GM18505 (cell line): ENCODE measurements at regions not wholly inside any gene's neighbourhood (a gene's known extent, or its start where the extent isn't known, plus 50 kb on each side); places are given as distances from the start of the nearest gene placed in this dataset.
"Not testable (repeated sequence)": the region's sequence is repeated elsewhere in the genome, so short reads cannot be mapped to it uniquely, and the experiment has no call there.

Experiments
- ATAC-seq: cut with Tn5 transposase; IDR thresholded peaks from one replicate; pipeline ENCODE4 v1.9.1; 2021; ENCODE audit not compliant: unreplicated experiment
- POLR2A ChIP-seq: IDR thresholded peaks from 4 replicates; pipeline ENCODE4 v1.6.1; 2011; ENCODE audit warnings: borderline replicate concordance; ENCODE audit not compliant: insufficient read depth, insufficient read length; ENCODE audit errors: extremely low read depth

DNA sequence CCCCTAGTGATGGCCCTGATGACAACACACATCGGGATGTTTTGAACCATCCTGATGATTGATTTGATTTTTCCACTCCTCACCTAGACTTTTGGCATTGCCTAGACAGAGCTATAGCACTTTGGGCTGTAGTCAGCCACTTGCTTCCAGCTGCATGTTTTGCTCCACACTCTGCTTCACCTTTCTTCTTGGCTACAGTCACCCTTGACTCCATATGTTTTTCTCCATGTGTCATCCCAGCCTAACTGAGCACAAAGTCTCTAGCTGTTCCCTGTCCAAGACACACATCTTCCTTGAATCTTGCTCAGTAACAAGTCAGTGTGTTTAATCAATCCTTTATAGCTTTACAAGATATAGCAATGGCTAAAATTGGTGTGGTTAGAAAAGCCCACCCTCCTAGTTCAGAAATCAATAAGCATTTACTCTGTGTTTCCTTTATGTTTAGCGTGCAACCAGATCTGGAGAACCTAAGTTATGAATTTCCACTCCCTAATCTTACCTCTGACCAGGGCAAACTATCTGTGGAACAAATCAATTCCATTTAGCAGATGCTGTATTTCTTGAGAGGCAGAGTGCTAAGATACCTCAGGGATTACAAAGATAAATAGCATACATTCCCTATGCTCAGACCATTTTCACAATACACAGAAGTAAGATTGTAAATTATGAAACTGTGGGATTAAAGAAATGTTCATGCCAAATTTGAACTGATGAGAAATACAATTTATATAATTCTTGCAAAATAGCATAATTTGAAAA is 98.4 kb upstream of the LYPLAL1 start:
- no peak for ATAC-seq

DNA sequence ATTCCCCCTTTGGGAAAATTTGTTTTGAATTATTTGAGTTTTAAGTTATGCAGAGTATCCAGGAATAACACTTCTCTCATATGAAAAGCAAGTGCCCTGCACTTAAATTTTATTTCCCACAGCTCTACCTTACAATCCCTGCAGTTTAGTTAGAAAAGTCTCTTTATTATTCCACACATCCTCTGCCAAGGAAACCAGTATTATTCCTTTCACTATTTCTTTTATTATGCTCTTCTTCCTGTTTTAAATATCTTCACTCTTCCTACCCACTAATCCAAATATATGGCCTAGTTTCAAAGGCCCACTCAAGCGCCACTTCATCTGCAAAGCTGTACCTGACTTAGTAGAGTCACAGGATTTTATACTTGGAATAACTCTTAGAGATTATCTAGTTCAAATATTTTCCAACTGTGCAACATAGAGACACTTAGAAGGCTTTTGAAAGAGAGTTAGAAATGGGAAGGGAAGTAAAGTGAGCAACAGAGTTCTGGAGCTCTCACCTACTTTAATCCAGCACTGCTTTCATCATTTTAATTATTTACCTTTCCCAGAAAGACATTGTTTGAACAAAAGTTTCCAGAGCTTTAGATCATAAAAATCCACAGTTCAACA is 97.2 kb upstream of the LYPLAL1 start:
- no peak for ATAC-seq
- no peak for TF ChIP-seq POLR2A

More for the DNA sequence above, 98.4 kb upstream of the LYPLAL1 start:
- TF ChIP-seq POLR2A, result no peak

GRCh38 chr1:219077767-219078166 is 95.9 kb upstream of the LYPLAL1 start:
- ATAC-seq, result not testable (repeated sequence)

- no peak for TF ChIP-seq POLR2A
- ATAC-seq, result peak; percentile 63
Measured at GRCh38 chr1:219081943-219082925, 91.4 kb upstream of the LYPLAL1 start.

DNA sequence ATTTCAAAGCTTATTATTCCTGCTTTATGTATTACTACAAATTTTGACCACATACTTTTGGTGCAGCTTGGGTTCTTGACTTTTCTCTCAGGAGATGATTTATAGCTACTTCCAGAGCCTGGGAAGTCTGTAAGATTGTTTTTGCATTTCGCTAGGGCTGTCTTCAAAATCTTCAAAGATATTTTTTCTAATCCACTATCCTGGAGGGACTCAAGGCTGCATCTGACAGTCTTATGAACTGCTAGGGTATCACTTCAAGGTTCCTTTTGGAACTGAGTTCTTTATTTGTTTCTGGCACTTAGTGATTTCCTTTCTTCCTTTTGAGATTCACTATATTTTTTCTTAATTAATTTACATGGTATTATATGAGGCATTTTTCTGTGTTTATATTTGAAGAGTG is 90.0 kb upstream of the LYPLAL1 start:
- no peak for TF ChIP-seq POLR2A
- no peak for ATAC-seq

- no peak for ATAC-seq
- no peak for TF ChIP-seq POLR2A
Measured at GRCh38 chr1:219085082-219085481, 88.6 kb upstream of the LYPLAL1 start.

- TF ChIP-seq POLR2A, result no peak
- no peak for ATAC-seq
Measured at GRCh38 chr1:219085988-219086387, 87.7 kb upstream of the LYPLAL1 start.

DNA sequence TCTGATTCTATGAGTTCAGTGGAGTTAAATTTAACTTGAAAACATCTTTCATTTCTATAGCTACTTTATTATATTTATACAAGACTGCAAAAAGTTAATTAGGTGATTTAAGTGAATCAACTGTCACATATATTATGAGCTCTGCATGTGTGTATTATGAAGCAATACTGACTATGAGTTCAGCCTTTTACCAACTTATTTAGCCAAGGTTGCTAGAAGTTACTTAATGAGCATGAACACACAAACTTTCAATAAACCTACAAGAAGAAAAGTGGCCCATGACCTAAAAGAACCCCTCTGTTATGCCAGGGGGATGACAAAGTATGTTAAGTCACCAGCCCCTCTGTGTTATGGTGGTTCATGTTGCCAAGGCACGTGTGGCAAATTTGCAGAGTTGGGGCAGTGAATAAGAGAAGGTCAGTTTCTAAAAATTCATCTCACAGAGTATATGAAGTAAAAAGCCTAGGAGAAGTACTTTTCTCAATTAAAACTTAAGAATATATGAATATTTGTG is 86.7 kb upstream of the LYPLAL1 start:
- no peak for TF ChIP-seq POLR2A
- no peak for ATAC-seq

DNA sequence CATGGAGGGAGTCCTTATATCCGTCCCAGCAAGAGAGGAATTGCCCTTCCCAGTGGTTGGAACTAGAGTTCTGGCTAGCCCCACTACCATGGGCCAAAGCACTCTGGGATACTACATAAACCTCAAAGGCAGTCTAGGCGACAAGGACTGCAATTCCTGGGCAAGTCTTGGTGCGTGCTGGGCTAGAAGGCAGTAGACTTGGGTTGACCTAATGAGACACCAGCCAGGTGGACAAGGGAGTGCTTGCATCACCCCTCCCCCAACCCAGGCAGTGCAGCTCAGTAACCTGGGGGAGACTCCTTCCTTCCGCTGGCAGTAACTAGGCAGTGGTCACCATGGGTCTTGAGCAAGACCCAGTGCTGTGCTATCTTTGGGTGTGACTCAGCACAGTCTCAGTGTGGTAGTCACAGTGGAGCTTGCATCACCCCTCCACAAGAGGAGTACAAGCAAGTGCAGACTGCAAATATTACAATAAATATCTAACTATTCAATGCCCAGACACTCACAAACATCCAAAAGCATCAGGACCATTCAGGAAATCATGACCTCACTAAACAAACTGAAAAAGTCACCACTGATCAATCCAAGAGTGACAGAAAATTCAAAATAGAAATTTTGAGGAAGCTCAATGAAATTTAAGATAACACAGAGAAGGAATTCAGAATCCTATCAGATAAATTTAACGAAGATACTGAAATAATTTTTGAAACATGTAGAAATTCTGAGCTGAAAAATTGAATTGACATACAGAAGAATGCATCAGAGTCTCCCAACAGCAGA is 84.7 kb upstream of the LYPLAL1 start:
- peak; percentile 74 for ATAC-seq
- TF ChIP-seq POLR2A, result peak; percentile 37

DNA sequence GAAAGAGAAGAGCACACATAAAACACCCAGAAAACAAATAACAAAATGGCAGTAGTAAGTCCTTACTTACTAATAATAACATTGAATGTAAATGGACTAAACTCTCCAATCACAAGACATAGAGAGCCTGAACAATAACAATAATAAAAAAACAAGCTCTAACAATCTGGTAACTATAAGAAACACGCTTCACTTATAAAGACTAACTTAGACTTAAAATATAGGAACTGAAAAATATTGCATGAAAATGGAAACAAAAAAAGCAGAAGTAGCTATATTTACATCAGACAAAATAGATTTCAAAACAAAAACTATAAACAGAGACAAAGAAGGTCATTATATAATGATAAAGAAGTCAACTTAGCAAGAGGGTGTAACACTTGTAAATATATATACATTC is 83.1 kb upstream of the LYPLAL1 start:
- ATAC-seq, result peak; percentile 79
- TF ChIP-seq POLR2A, result no peak

GRCh38 chr1:219092206-219092605 is 81.5 kb upstream of the LYPLAL1 start:
- ATAC-seq, result no peak
- no peak for TF ChIP-seq POLR2A

DNA sequence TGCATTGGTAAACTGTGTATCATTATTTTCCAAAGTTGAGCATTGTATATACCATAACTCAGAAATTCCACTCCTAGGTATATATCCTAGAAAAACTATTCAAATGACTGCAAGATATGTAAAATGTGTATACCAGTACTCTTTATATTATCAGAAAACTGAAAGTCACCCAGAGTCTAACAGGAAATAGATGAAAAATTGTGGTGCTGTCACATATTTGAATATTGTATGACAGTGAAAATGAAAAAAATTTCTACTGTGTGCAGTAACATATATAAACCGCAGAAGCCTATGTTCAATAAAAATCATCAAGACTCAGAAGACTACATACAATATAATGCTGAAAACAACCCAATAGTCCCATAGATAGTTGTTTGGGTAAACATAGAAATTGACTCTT is 74.4 kb upstream of the LYPLAL1 start:
- ATAC-seq, result no peak
- TF ChIP-seq POLR2A, result no peak

- no peak for TF ChIP-seq POLR2A
- ATAC-seq, result no peak
Measured at GRCh38 chr1:219100059-219100458, 73.6 kb upstream of the LYPLAL1 start.

- ATAC-seq, result not testable (repeated sequence)
Measured at GRCh38 chr1:219102466-219102865, 71.2 kb upstream of the LYPLAL1 start.
